Endodermal cell (in vitro differentiated cells): ENCODE measurements at regions not wholly inside any gene's neighbourhood (a gene's known extent, or its start where the extent isn't known, plus 50 kb on each side); places are given as distances from the start of the nearest gene placed in this dataset.

ENCODE experiments used
- DNase-seq: peaks from one replicate; pipeline ENCODE4 v3.0.0-alpha.2; 2017
- H3K27ac ChIP-seq: 2 replicates; pipeline ENCODE4 v1.5.1; 2013; ENCODE audit warnings: mild to moderate bottlenecking, low read depth, low read length, moderate library complexity
- H3K27me3 ChIP-seq: 2 replicates; pipeline ENCODE4 v1.6.1; 2013; ENCODE audit warnings: mild to moderate bottlenecking, low read length, moderate library complexity; ENCODE audit not compliant: insufficient read depth, control insufficient read depth, poor library complexity, severe bottlenecking
- H3K36me3 ChIP-seq: 2 replicates; pipeline ENCODE4 v1.7.0; 2013; ENCODE audit warnings: mild to moderate bottlenecking, low read length, moderate library complexity; ENCODE audit not compliant: control insufficient read depth, insufficient read depth
- H3K4me1 ChIP-seq: one replicate; pipeline ENCODE4 v1.7.0; 2013; ENCODE audit warnings: low read length; ENCODE audit not compliant: control insufficient read depth, insufficient read depth
- H3K4me3 ChIP-seq: 2 replicates; pipeline ENCODE4 v1.5.1; 2013; ENCODE audit warnings: mild to moderate bottlenecking, low read length, moderate library complexity
- H3K9ac ChIP-seq: 2 replicates; pipeline ENCODE4 v1.6.1; 2013; ENCODE audit warnings: mild to moderate bottlenecking, low read length, moderate library complexity; ENCODE audit not compliant: poor library complexity, severe bottlenecking; ENCODE audit errors: extremely low read depth
- H3K9me3 ChIP-seq: 2 replicates; pipeline ENCODE4 v1.6.1; 2013; ENCODE audit warnings: mild to moderate bottlenecking, low read length, moderate library complexity; ENCODE audit not compliant: control insufficient read depth
- H3K27ac Mint-ChIP-seq: 2 replicates; pipeline ENCODE4 v1.8.0; 2020; ENCODE audit warnings: mixed read lengths
- H3K27me3 Mint-ChIP-seq: 2 replicates; pipeline ENCODE4 v1.8.0; 2021; ENCODE audit warnings: mild to moderate bottlenecking, mixed read lengths; ENCODE audit not compliant: insufficient read depth
- H3K36me3 Mint-ChIP-seq: 2 replicates; pipeline ENCODE4 v1.8.0; 2020; ENCODE audit warnings: low read depth, mixed read lengths
- H3K4me1 Mint-ChIP-seq: 2 replicates; pipeline ENCODE4 v1.8.0; 2020; ENCODE audit warnings: mixed read lengths
- H3K4me3 Mint-ChIP-seq: 2 replicates; pipeline ENCODE4 v1.8.0; 2020; ENCODE audit warnings: mild to moderate bottlenecking, moderate library complexity, mixed read lengths
- H3K9me3 Mint-ChIP-seq: 2 replicates; pipeline ENCODE4 v1.8.0; 2020; ENCODE audit warnings: mild to moderate bottlenecking, mixed read lengths
- CTCF ChIP-seq: fragments of 200-600 bp; sonication (generic); conservative IDR thresholded peaks from 2 replicates; pipeline ENCODE4 v1.5.0; 2021; ENCODE audit warnings: antibody characterized with exemption, mild to moderate bottlenecking
- WGBS, 2 experiments: methylation state at CpG; one replicate each; pipeline versions ENCODE4 v1.1.5 to v1.1.7; 2013; ENCODE audit warnings: missing lambda C conversion rate in 2 of 2, mixed read lengths in 1 of 2; ENCODE audit not compliant: insufficient coverage in 1 of 2, insufficient read length in 1 of 2; 5-methylcytosine and 5-hydroxymethylcytosine counted together

GRCh38 chr19:31819837-31820236, 470.6 kb upstream of the TSHZ3 start:
- no peaks in the 10 kb centered on the region for H3K36me3 Mint-ChIP-seq
- peak overlapping the region; percentile 61 for H3K27ac Mint-ChIP-seq
- no peak overlapping the region for H3K9ac ChIP-seq
- TF ChIP-seq CTCF, result no peak
- DNase-seq, result no peak
- no peaks in the 10 kb centered on the region for H3K27me3 ChIP-seq
- H3K27me3 Mint-ChIP-seq, result no peaks in the 10 kb centered on the region
- no peak overlapping the region for H3K4me3 ChIP-seq
- no peaks in the 10 kb centered on the region for H3K9me3 ChIP-seq
- peaks cover 9% of the 10 kb centered on the region for H3K4me1 Mint-ChIP-seq
- peaks cover 3% of the 10 kb centered on the region for H3K9me3 Mint-ChIP-seq
- no peak overlapping the region for H3K27ac ChIP-seq
- no peaks in the 10 kb centered on the region for H3K36me3 ChIP-seq
- peaks cover 3% of the 10 kb centered on the region for H3K4me1 ChIP-seq
- H3K4me3 Mint-ChIP-seq, result no peak overlapping the region

- Histone ChIP-seq H3K27me3 (no peaks in the 10 kb centered on the region), H3K27ac (no peak overlapping the region), H3K9me3 (no peaks in the 10 kb centered on the region), H3K4me3 (no peak overlapping the region), H3K36me3 (no peaks in the 10 kb centered on the region), H3K9ac (no peak overlapping the region), H3K4me1 (peaks cover 3% of the 10 kb centered on the region)
- Mint-ChIP-seq H3K4me1 (peaks cover 9% of the 10 kb centered on the region), H3K9me3 (no peaks in the 10 kb centered on the region), H3K36me3 (no peaks in the 10 kb centered on the region), H3K27me3 (no peaks in the 10 kb centered on the region), H3K4me3 (no peak overlapping the region), H3K27ac (no peak overlapping the region)
- TF ChIP-seq CTCF, result no peak
- no peak for DNase-seq
- 80 to 92% methylated on average over 2 of the region's 2 CpGs for WGBS, 2 experiments
Observed at GRCh38 chr19:31821346-31821745, 472.1 kb upstream of the TSHZ3 start.

- Mint-ChIP-seq H3K9me3 (no peaks in the 10 kb centered on the region), H3K27me3 (no peaks in the 10 kb centered on the region), H3K27ac (no peak overlapping the region), H3K4me3 (no peak overlapping the region), H3K36me3 (no peaks in the 10 kb centered on the region), H3K4me1 (peaks cover 4% of the 10 kb centered on the region)
- TF ChIP-seq CTCF, result no peak
- Histone ChIP-seq H3K9me3 (no peaks in the 10 kb centered on the region), H3K27ac (no peak overlapping the region), H3K9ac (no peak overlapping the region), H3K4me3 (no peak overlapping the region), H3K4me1 (peaks cover 3% of the 10 kb centered on the region), H3K27me3 (no peaks in the 10 kb centered on the region), H3K36me3 (no peaks in the 10 kb centered on the region)
- DNase-seq, result no peak
- WGBS, 2 experiments, result 90 to 100% methylated on average over 2 to 7 of the region's 7 CpGs
Observed at GRCh38 chr19:31825134-31826094, 476.2 kb upstream of the TSHZ3 start.
